AG09309 (cell line): ENCODE measurements at regions not wholly inside any gene's neighbourhood (a gene's known extent, or its start where the extent isn't known, plus 50 kb on each side); places are given as distances from the start of the nearest gene placed in this dataset.

ENCODE experiments used
- DNase-seq: peaks from one replicate; pipeline ENCODE4 v3.0.0-alpha.2; 2010; ENCODE audit warnings: low read depth
- H3K4me3 ChIP-seq: 2 replicates; pipeline ENCODE4 v1.5.1; 2011; ENCODE audit warnings: mild to moderate bottlenecking, low read depth, low read length, moderate library complexity; ENCODE audit not compliant: control insufficient read depth
- TF ChIP-seq, protein P1 (sequence below): IDR thresholded peaks from 2 replicates; pipeline ENCODE4 v1.5.1; 2011; ENCODE audit warnings: mild to moderate bottlenecking, low read depth, low read length, inconsistent platforms; ENCODE audit not compliant: insufficient read depth, control insufficient read depth; ENCODE audit errors: missing control alignments

GRCh38 chr10:128775743-128776142, 649.5 kb upstream of the MKI67 start:
- no peak for DNase-seq
- TF ChIP-seq, protein P1, sequence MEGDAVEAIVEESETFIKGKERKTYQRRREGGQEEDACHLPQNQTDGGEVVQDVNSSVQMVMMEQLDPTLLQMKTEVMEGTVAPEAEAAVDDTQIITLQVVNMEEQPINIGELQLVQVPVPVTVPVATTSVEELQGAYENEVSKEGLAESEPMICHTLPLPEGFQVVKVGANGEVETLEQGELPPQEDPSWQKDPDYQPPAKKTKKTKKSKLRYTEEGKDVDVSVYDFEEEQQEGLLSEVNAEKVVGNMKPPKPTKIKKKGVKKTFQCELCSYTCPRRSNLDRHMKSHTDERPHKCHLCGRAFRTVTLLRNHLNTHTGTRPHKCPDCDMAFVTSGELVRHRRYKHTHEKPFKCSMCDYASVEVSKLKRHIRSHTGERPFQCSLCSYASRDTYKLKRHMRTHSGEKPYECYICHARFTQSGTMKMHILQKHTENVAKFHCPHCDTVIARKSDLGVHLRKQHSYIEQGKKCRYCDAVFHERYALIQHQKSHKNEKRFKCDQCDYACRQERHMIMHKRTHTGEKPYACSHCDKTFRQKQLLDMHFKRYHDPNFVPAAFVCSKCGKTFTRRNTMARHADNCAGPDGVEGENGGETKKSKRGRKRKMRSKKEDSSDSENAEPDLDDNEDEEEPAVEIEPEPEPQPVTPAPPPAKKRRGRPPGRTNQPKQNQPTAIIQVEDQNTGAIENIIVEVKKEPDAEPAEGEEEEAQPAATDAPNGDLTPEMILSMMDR, result no peak
- H3K4me3 ChIP-seq, result no peak overlapping the region

DNA sequence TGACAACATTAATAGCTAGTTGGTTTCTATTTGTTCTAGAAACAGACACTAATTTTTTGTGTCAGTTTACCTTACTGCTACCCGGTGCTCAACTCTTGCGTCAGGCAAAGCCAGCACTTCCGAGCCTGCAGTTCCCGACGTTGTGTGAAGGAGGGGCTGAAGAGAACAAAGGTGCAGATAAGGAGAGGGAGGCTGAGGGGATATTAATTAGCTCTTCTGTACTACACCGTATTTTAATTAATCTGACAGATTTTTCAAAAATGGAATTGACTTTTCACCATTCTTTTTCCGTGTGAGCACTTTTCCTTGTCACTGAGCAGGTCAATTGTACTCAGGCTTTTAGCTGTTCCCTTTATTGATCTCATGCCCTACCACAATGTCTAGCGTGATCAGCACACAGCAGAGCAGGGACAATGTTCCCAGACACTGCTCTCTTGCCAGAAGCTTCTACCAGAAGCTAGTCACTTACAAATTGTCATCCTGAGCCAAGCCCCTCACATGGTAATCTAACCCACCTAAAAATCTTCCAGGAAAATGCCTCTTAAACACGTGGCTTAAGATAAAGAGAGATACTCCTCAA, 650.5 kb upstream of the MKI67 start:
- TF ChIP-seq, protein P1, result no peak

GRCh38 chr10:128777342-128777741, 651.1 kb upstream of the MKI67 start:
- no peak for DNase-seq
- no peak overlapping the region for H3K4me3 ChIP-seq
- TF ChIP-seq, protein P1, result no peak

More for the DNA sequence above, 650.5 kb upstream of the MKI67 start:
- H3K4me3 ChIP-seq, result no peak overlapping the region
- no peak for DNase-seq

- TF ChIP-seq, protein P1, result no peak
- H3K4me3 ChIP-seq, result no peak overlapping the region
- DNase-seq, result no peak
These were observed 653.2 kb upstream of the MKI67 start for GRCh38 chr10:128779416-128779815.

DNA sequence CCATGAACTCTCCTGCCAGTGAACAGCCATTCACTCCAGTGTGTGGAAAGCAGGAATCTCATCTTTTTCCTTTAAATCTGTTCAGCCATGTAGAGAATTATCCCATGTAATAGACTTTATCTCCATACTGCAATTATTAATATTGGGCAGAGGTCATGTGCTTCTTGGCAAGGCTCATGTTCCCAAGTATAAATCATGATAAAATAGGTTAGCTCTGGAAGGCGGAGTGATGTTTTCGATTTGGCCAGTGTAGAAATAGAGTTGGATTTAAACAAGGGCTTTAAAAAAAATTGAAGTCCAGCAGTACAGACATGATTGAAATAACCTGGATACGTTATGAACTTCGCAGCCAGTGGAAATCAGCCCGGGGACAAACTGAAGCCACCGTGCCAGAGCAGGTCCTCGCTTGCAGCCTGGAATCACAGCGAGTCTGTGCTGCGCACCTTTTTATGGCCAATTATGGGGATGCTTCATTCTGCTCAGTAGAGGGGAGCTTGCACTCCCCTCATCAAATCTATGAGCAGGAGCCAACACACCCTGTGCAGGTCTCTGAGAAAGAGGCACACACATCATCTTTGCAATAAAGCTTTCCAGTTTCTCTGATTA, 654.0 kb upstream of the MKI67 start:
- no peak for DNase-seq
- H3K4me3 ChIP-seq, result no peak overlapping the region
- TF ChIP-seq, protein P1, result no peak

DNA sequence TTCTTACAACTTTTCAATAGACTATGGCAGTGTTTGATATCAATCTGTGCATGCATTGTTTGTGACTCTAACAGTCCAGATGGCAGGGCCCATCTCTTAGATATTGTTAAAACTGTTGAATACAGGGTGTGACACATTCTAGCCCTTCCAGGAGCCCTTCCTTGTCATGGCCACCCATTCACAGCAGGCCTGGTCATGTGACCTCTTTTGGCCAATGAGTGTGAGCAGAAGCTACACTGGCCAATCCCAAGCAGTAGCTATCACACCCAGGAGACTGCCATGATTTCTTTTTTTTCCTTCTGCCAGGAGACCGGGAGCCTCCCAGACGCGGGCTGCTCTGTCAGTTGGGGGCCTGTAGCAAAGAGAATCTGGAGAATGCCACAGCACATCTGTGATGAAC, 655.4 kb upstream of the MKI67 start:
- TF ChIP-seq, protein P1, result no peak
- H3K4me3 ChIP-seq, result no peak overlapping the region
- no peak for DNase-seq

GRCh38 chr10:128784444-128784843, 658.2 kb upstream of the MKI67 start:
- no peak for DNase-seq
- no peak overlapping the region for H3K4me3 ChIP-seq
- TF ChIP-seq, protein P1, result no peak
